Activated naive CD4-positive, alpha-beta T cell treated with anti-CD3 and anti-CD28 coated beads, Interleukin-2, amount 50 U/mL, for 24 hours (primary cell): ENCODE measurements at regions not wholly inside any gene's neighbourhood (a gene's known extent, or its start where the extent isn't known, plus 50 kb on each side); places are given as distances from the start of the nearest gene placed in this dataset.
"Not testable (repeated sequence)": the region's sequence is repeated elsewhere in the genome, so short reads cannot be mapped to it uniquely, and the experiment has no call there.

Experiments
- H3K27ac Mint-ChIP-seq: one replicate; pipeline ENCODE4 v1.8.0; 2021; ENCODE audit warnings: mild to moderate bottlenecking, mixed read lengths
- H3K27me3 Mint-ChIP-seq: one replicate; pipeline ENCODE4 v1.8.0; 2021; ENCODE audit warnings: mixed read lengths
- H3K36me3 Mint-ChIP-seq: one replicate; pipeline ENCODE4 v1.8.0; 2021; ENCODE audit warnings: mixed read lengths
- H3K4me1 Mint-ChIP-seq: one replicate; pipeline ENCODE4 v1.8.0; 2021; ENCODE audit warnings: mixed read lengths
- H3K4me3 Mint-ChIP-seq: one replicate; pipeline ENCODE4 v1.8.0; 2021; ENCODE audit warnings: mild to moderate bottlenecking, mixed read lengths
- H3K9me3 Mint-ChIP-seq: one replicate; pipeline ENCODE4 v1.8.0; 2021; ENCODE audit warnings: mixed read lengths

- H3K36me3 Mint-ChIP-seq: no peaks in the 10 kb centered on the region
- no peaks in the 10 kb centered on the region for H3K4me1 Mint-ChIP-seq
- peaks cover 6% of the 10 kb centered on the region for H3K9me3 Mint-ChIP-seq
- no peaks in the 10 kb centered on the region for H3K27me3 Mint-ChIP-seq
- no peak overlapping the region for H3K27ac Mint-ChIP-seq
- H3K4me3 Mint-ChIP-seq: no peak overlapping the region
These were observed 1557.3 kb upstream of the FLRT2 start for GRCh38 chr14:83972631-83973030.

- H3K36me3 Mint-ChIP-seq: no peaks in the 10 kb centered on the region
- H3K27ac Mint-ChIP-seq: no peak overlapping the region
- H3K4me1 Mint-ChIP-seq: no peaks in the 10 kb centered on the region
- peaks cover 5% of the 10 kb centered on the region for H3K9me3 Mint-ChIP-seq
- H3K27me3 Mint-ChIP-seq: no peaks in the 10 kb centered on the region
- H3K4me3 Mint-ChIP-seq: no peak overlapping the region
These were observed 1555.2 kb upstream of the FLRT2 start for GRCh38 chr14:83974647-83975163.

- Mint-ChIP-seq H3K4me3 (no peak overlapping the region), H3K9me3 (peaks cover 5% of the 10 kb centered on the region), H3K27ac (no peak overlapping the region), H3K4me1 (no peaks in the 10 kb centered on the region), H3K27me3 (no peaks in the 10 kb centered on the region), H3K36me3 (no peaks in the 10 kb centered on the region)
These were observed 1554.5 kb upstream of the FLRT2 start for GRCh38 chr14:83975435-83975834.

DNA sequence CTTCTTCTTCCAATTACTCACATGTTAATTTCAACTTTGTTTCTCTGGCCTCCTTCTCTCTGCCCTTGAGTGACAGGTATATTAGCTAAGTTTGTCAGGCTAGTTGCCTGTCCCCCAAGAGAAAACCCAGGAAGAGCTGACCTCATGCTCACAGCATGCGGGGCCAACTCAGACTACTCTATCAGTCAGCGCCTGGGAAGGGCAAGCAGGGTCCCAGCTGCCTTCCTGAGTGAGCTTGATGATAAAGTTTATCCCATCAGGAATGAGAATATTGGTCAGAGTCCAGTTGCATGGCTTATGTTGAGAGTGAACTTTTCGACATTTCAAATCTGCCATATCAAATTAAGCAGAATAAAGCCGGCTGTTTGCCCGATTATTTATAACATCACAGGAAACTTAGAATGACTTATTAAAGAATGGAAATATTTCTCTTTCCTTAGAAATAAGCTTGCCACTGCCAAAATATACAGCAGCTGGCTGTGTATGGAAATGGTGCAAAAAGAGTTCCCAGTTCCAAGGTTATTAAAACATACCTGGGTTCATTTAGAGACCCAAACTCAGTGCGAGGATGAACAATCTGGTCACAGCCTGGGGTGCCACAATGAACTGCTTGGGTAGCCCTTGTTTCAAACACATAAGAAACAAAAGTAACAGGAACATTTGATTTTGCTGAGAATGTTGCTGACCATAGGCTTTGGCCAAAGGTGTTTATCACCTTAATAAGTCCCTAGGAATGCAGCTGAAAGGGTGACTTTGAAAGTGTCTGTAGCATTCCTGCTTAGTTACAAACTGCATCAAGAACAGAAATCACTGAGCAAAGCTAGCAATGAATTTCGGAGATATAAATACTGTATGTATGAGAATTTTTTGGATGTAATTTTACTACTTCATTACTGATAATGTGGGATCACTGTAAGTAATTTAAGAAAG is 1553.8 kb upstream of the FLRT2 start:
- H3K27ac Mint-ChIP-seq: no peak overlapping the region
- H3K9me3 Mint-ChIP-seq: peaks cover under 1% of the 10 kb centered on the region
- H3K27me3 Mint-ChIP-seq: no peaks in the 10 kb centered on the region

DNA sequence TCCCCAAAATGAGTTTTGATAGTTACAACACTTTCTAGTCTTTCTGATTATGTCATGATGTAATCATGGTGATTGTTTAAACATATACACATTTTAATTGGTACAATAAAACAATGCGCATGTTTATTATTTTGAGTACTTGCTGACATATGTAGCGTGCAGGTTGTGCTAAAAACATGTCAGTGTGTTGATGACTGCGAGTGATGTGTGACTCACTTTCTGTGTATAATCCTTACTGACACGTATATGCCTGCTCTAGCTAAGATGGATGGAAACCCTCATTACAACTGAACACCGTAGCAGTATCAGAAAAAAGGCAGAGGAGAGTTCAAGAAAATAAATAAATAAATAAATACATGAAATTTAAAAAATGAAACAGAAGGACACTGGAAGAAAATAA is 1552.4 kb upstream of the FLRT2 start:
- Mint-ChIP-seq H3K4me3 (no peak overlapping the region), H3K9me3 (no peaks in the 10 kb centered on the region), H3K27me3 (no peaks in the 10 kb centered on the region), H3K4me1 (no peaks in the 10 kb centered on the region), H3K27ac (no peak overlapping the region), H3K36me3 (no peaks in the 10 kb centered on the region)

More for the DNA sequence above, 1553.8 kb upstream of the FLRT2 start:
- H3K4me1 Mint-ChIP-seq: no peaks in the 10 kb centered on the region
- H3K36me3 Mint-ChIP-seq: no peaks in the 10 kb centered on the region
- H3K4me3 Mint-ChIP-seq: no peak overlapping the region

GRCh38 chr14:83981676-83982258 is 1548.2 kb upstream of the FLRT2 start:
- H3K4me1 Mint-ChIP-seq, H3K9me3 Mint-ChIP-seq, H3K27me3 Mint-ChIP-seq, H3K36me3 Mint-ChIP-seq, H3K27ac Mint-ChIP-seq, H3K4me3 Mint-ChIP-seq: not testable (repeated sequence)

- Mint-ChIP-seq H3K27me3 (no peaks in the 10 kb centered on the region), H3K9me3 (no peaks in the 10 kb centered on the region), H3K27ac (no peak overlapping the region), H3K4me3 (no peak overlapping the region), H3K4me1 (no peaks in the 10 kb centered on the region), H3K36me3 (no peaks in the 10 kb centered on the region)
These were observed 1541.7 kb upstream of the FLRT2 start for GRCh38 chr14:83988275-83988674.

- H3K27ac Mint-ChIP-seq: no peak overlapping the region
- H3K36me3 Mint-ChIP-seq: no peaks in the 10 kb centered on the region
- no peaks in the 10 kb centered on the region for H3K27me3 Mint-ChIP-seq
- H3K4me3 Mint-ChIP-seq: no peak overlapping the region
- H3K4me1 Mint-ChIP-seq: no peaks in the 10 kb centered on the region
- H3K9me3 Mint-ChIP-seq: no peaks in the 10 kb centered on the region
These were observed 1538.3 kb upstream of the FLRT2 start for GRCh38 chr14:83991666-83992065.

DNA sequence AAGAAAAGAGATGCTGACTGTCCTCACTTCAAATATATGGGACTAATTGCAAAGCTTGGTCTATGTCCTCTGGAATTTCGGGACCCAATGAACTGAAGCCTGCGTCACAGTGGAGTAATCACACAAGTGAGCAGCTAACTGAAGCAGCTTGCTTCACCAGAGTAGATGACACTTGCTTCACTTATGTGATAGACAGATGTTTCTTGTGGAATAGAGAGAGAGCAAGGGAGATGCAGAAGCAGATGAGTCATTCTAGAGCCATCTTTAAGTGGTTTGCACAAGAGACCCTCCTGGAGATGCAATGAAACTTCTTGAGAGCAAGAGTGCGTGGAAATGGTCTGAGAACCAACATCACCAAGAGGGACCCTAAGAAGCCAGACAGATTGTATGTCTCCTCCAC is 1537.1 kb upstream of the FLRT2 start:
- no peaks in the 10 kb centered on the region for H3K9me3 Mint-ChIP-seq
- H3K27ac Mint-ChIP-seq: no peak overlapping the region
- no peaks in the 10 kb centered on the region for H3K27me3 Mint-ChIP-seq
- H3K36me3 Mint-ChIP-seq: no peaks in the 10 kb centered on the region
- H3K4me1 Mint-ChIP-seq: no peaks in the 10 kb centered on the region
- no peak overlapping the region for H3K4me3 Mint-ChIP-seq

GRCh38 chr14:83993545-83993944 is 1536.4 kb upstream of the FLRT2 start:
- Mint-ChIP-seq H3K4me3 (no peak overlapping the region), H3K27ac (no peak overlapping the region), H3K36me3 (no peaks in the 10 kb centered on the region), H3K4me1 (no peaks in the 10 kb centered on the region), H3K27me3 (no peaks in the 10 kb centered on the region), H3K9me3 (no peaks in the 10 kb centered on the region)

GRCh38 chr14:83994020-83994419 is 1535.9 kb upstream of the FLRT2 start:
- Mint-ChIP-seq H3K4me1 (no peaks in the 10 kb centered on the region), H3K9me3 (no peaks in the 10 kb centered on the region), H3K27me3 (no peaks in the 10 kb centered on the region), H3K27ac (no peak overlapping the region), H3K4me3 (no peak overlapping the region), H3K36me3 (no peaks in the 10 kb centered on the region)

GRCh38 chr14:84001023-84001422 is 1528.9 kb upstream of the FLRT2 start:
- Mint-ChIP-seq H3K36me3 (no peaks in the 10 kb centered on the region), H3K27me3 (no peaks in the 10 kb centered on the region), H3K4me3 (no peak overlapping the region), H3K27ac (no peak overlapping the region), H3K9me3 (peaks cover 5% of the 10 kb centered on the region), H3K4me1 (no peaks in the 10 kb centered on the region)

GRCh38 chr14:84003346-84003745 is 1526.6 kb upstream of the FLRT2 start:
- H3K4me1 Mint-ChIP-seq: no peaks in the 10 kb centered on the region
- peaks cover 6% of the 10 kb centered on the region for H3K9me3 Mint-ChIP-seq
- H3K27ac Mint-ChIP-seq: no peak overlapping the region

GRCh38 chr14:84006643-84007155 is 1523.2 kb upstream of the FLRT2 start:
- H3K27me3 Mint-ChIP-seq: no peaks in the 10 kb centered on the region
- H3K9me3 Mint-ChIP-seq: peaks cover 6% of the 10 kb centered on the region
- no peaks in the 10 kb centered on the region for H3K36me3 Mint-ChIP-seq
- H3K4me3 Mint-ChIP-seq: no peak overlapping the region
- H3K4me1 Mint-ChIP-seq: no peaks in the 10 kb centered on the region
- H3K27ac Mint-ChIP-seq: no peak overlapping the region

More at GRCh38 chr14:84003346-84003745, 1526.6 kb upstream of the FLRT2 start:
- Mint-ChIP-seq H3K36me3 (no peaks in the 10 kb centered on the region), H3K27me3 (no peaks in the 10 kb centered on the region), H3K4me3 (no peak overlapping the region)

GRCh38 chr14:84013424-84013823 is 1516.5 kb upstream of the FLRT2 start:
- no peak overlapping the region for H3K4me3 Mint-ChIP-seq
- H3K9me3 Mint-ChIP-seq: peaks cover 8% of the 10 kb centered on the region
- no peak overlapping the region for H3K27ac Mint-ChIP-seq
- H3K36me3 Mint-ChIP-seq: no peaks in the 10 kb centered on the region
- no peaks in the 10 kb centered on the region for H3K4me1 Mint-ChIP-seq
- H3K27me3 Mint-ChIP-seq: no peaks in the 10 kb centered on the region

DNA sequence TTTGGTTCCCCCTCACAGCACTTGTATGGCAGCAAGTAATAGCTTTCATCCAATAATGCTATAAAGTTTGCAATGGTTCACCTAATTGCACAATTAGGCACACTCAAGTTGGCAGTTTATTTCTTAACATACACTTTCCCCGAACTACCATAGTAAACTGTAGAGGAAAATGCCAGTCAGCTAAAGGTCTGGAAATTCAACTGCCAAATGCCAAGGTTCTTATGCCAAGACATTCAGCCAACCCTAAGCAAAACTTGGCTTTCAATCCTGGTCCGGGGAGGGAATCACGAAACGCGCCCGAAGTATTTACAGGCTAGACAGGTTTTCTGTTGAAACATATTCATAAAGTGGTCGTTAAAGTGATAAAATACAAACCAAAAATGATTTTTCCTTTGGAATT is 1512.4 kb upstream of the FLRT2 start:
- Mint-ChIP-seq H3K36me3 (no peaks in the 10 kb centered on the region), H3K27ac (no peak overlapping the region), H3K27me3 (no peaks in the 10 kb centered on the region), H3K4me1 (no peaks in the 10 kb centered on the region), H3K9me3 (peaks cover 14% of the 10 kb centered on the region), H3K4me3 (no peak overlapping the region)
